CD4-positive, alpha-beta T cell treated with Interleukin-17A for 4 hours (primary cell): ENCODE measurements at regions not wholly inside any gene's neighbourhood (a gene's known extent, or its start where the extent isn't known, plus 50 kb on each side); places are given as distances from the start of the nearest gene placed in this dataset.
A peak's percentile ranks its signal among the peaks of the same experiment; 100 is the strongest.
"Not testable (repeated sequence)": the region's sequence is repeated elsewhere in the genome, so short reads cannot be mapped to it uniquely, and the experiment has no call there.

Experiments
- DNase-seq: peaks from one replicate; pipeline ENCODE4 v3.0.0-alpha.2; 2020; ENCODE audit warnings: mixed read lengths

DNA sequence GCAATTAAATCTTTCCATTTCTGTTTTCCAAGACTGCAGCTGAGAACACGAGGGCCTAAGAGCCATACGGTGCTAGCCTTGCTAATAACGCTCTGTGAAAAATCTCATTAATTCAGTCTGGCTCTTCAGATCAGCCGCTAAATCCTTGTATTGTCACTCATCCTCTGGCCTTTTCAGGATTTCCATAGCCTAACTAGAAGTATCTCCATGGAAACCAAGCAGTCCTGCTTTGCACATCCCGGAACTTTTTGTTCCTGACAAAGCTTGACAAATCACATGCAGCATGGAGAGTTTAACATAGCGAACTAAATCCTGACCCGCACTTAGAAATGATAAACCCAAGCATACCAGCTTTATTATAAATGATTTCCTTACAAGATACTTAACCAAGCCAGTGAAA, 383.7 kb downstream of the CD83 start:
- DNase-seq, result no peak

DNA sequence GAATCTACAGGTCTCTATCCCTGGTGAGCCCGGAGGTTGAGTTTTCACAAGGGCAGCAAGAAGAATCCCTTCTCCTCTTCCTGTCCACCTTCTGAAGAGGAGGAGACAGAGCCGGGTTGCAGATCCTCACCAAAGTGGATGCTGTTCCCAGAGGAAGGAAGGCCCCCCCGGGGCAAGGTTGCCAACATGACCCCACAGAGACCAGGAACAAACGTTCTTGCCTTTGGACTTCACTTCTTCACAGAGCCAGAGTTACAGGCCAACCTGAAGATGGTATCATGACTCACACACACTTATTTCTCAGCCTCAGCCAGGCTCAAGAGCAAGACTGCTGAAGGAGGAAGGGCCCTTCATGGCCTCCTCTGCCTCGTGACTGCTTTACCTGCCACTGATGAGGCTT, 384.3 kb downstream of the CD83 start:
- DNase-seq, result no peak

DNA sequence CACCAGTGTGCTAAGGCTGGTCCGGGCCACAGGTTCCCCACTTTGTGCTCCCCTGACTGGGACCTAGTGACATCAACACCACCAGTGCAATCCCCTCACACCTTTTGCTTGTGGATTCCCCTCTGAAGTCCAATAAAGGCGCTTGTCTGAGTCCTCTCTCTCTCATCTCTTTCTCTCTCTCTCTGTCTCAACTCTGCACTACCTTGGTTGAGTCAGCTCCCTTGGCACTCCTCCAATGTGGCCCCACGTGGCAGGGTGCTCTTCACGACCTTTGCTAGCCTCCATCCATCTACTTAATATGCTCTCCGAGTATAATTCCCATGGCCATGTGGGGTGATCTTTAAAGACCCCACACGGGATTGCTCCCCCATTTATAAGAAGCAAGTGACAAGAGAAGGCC, 385.0 kb downstream of the CD83 start:
- DNase-seq, result no peak

DNA sequence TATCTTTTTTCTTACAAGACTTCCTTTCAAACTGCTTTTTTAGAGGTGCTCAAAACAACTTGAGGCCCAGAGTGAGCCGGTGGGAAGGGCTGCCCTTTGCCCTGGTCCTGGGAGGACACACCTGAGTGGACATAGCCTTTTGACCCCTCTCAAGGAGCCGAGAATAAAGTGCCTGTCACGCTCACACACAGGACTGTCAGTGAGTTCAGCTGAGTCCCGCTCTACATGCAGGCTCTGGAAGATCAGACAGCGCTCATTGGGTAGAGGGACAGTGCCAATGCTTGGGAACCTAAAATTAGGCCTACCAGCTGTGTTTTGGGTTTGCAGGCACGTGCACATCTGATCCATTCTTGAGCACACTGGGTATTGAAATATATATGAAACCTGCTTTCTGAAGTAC, 387.8 kb downstream of the CD83 start:
- DNase-seq, result no peak

DNA sequence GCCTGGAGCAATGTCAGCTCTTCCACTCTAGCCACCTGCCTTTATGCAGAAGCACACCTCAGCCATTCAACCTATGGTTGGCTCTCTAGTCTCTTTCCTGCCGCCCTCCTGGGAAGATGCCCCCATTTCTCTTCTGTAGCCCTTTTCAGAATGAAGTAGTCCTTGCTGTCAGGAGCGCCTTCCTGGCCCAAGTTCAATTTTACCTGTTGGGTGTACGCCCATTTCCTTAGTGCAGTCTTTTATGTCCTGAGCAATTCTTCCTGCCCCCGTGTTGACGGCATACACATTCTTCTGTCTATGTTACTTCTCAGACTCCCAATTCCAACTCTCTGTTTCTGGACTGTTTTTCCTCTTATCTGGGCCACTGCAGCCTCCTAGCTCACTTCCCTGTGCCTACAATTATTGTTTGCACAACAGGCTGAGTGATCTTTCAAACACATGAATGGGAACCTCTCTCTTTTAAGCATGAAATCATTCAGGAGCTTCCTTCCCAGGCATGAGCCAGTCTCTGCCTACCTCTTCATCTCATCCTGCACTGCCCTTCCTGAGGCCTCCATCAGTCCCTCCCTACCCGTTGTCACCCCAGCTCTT, 389.2 kb downstream of the CD83 start:
- DNase-seq, result peak; percentile 49

DNA sequence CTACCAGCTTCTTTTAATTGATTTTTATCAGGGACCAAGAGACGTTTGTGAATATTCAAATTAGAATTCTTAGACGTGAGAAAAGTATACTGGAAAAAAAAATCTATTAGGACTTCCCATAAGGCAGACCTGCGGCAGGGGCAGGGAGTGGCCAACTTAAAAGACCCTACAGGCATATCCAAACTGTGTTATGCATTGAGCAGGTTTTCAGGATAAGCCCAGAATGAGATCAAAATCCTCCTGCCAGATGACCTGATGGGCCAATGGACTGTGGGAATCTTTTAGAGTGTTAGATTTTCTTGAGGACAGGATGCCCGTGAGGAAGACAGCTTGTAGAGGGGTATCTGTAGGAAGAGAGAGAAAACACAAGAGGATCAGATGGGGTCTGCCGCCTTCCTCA, 391.5 kb downstream of the CD83 start:
- no peak for DNase-seq

DNA sequence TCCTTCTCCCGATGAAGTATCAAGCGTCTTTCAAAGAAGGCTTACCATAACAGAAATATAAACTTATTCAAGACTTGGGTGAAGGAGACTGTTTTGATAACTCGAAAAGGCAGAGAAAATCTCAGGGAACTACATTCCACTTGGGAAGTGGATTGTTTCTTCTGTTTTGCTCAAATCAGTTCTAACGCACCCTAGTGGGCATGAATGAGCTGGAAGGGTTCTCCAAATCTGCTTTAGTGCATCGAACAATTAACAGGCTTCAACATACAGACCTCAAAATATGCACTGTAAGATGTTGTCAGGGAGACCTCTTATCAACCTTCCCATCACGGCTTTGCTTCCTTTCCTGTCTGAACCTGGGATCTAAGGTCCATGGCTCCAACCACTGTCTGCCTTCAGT, 392.5 kb downstream of the CD83 start:
- no peak for DNase-seq

DNA sequence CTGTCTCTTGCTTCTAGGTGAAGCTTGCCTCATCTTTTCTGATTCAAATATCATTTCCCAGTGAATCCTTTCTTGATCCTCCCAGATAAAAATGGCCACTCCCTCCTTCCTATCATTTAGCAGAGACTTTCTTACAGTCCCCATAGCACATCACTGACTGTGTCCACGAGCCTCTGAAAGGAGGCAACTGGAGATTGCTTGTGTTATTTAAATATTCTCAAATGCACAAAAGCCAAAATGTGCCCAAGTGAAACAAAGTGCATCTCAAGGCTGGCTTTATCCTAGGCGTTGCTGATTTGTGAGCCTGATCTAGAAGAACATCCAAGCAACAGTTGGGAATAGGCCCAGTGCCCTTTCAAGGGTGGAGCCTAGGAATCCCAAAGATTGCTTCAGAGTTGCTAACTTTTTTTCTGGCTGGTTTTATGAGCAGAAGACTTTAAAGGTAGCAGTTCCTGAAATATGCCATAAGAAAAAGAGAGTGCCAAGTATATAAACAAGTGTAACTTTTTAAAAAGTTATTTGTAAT, 393.6 kb downstream of the CD83 start:
- no peak for DNase-seq

DNA sequence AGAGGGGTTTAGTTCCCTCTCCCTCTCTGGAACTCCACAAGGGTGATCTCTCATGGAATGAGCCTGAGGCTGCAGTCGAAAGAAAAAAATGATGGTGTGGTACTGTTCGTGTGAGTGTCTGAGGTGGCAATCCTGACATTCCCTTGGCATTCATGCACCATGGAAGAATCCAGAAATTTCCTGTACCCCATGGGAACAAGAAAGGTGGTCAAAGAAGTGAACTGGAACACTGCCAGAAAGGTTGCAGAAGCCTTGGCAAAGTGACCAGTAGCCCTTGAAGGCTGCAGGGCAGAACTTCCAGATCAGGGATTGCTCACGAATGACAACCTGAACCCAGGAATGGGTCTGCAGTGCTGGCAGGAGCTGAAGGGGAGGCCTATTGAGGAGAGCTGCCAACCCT, 394.7 kb downstream of the CD83 start:
- no peak for DNase-seq

DNA sequence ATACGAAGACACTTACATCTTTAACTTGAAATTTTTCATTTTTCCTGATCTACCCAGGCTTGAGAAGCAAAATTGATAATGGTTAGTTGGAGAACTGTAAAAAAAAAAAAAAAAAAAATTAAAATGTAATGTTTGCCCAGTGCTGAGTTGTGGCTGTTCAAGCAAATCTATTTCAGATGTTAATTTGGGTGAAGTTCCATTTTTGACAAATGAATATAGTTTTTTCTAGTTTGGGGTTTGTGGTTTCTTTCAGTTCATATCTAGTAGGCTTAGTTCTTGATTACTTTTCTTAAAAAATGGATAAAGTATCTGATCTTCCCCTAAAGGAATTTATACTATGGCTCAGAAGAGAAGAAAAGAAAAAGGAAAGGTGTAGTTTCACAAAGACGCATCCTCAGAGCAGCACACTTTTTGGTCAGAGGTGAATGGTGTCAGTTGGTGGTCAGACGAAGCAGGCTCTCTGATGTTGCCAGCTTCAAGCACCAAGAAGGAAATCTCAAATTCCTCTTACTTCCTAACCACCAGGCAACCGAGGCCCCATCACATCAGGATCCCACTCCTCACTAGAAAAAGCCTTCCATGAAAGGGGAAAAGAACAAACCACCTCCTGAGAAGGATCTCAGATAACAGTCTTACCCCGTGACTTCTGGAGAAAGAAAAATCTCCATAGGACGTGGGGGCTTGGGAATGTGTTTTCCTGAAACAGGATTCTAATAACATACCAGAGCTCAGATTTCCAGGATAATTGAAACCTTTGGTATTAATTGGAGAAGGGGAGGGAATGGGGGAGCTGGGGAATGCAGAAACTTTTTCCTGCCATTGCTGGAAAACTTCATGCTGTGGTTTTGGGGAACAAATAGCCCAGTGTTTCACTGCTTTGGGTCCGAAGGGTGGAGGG, 396.2 kb downstream of the CD83 start:
- DNase-seq, result no peak

DNA sequence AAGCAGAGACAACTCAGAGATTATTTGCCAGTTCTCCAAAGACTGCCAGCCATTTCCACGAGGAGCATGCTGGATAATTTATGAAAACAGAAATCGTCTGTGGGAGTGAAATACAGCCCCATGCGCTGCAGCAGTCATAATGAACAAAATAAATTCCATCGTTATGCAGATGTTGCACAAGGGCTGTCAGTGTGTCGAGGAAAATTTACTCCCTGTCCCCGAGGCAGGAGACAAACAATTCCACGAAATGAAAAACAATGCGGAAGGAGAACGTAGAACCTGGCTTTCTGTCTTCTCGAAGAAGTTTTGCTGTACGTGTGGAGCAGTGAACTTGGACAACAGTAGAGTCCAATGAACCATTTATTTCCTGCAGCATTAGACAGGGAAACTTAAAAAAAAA, 399.4 kb downstream of the CD83 start:
- DNase-seq, result no peak

DNA sequence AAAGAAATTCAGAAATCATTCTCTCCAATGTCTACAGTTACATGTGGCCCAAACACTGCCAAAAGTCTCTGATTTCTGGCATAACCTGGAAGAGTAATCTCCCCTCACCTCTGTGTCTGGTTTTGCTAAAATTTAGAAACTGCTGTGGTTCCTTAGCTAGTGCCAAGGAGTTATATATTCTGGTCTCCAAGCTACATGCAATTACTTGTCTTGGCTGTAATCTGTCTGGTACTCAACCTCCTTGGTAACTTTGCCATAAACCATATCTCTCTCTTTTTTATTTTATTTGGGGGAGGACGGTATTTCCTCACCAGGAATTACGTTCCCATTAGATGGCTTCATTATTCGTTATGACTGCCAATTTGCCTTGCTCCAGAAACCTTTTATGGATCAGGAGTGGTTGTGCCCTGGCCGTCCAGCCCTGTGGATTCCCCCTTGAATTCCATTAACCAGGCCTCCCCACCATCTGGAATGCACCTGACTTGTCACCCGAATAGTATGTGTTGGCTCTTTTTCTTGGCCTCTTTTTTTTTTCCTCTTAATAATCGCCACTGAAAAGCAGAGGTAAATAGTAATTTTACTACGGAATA, 400.0 kb downstream of the CD83 start:
- no peak for DNase-seq

DNA sequence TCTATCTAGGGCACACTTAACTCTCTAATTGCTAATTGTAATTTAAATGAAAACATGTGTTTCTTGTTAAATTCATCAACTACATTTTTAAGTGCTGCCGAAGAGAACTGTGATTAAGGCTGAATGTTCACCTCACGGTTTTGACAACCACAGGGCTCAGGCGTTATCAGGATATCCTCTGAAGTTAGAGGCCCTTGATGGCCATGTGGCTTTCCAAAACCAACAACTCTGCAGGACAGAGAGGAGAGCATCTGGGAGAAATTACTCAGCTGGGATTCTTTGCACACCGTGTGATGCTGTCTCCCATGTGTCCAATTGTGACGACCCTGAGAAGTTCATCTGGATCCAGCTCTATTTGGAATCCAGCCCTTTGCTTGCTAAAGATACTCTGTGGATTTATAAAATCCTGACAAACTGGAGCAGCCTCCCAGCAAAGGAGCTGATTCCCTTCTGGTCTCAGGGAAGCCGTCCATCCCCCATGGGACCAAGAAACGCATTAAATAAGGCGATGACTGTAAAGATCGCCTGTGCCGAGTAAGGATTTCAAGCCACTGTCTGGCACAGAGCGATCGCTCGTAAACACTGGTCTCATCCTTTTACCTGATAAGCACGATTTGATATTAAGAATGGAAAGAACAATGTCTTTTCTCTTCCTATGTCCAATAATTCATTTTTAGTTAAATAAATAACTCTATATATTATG, 401.1 kb downstream of the CD83 start:
- DNase-seq, result no peak

DNA sequence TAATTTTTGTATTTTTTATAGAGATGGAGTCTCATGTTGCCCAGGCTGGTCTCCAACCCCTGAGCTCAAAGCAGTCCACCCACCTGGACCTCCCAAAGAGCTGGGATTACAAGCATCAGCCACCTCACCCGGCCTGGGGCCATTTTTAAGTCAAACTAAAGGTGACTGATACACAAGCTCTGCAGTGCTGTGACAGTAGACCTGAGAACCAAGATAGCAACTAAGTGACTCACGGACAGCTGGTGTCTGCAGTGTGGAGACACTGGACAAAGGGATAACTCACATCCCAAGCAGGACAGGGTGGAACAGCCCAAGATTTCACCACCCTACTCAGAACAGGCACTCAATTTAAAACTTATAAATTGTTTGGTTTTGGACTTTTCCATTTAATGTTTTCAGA, 402.5 kb downstream of the CD83 start:
- DNase-seq, result no peak

DNA sequence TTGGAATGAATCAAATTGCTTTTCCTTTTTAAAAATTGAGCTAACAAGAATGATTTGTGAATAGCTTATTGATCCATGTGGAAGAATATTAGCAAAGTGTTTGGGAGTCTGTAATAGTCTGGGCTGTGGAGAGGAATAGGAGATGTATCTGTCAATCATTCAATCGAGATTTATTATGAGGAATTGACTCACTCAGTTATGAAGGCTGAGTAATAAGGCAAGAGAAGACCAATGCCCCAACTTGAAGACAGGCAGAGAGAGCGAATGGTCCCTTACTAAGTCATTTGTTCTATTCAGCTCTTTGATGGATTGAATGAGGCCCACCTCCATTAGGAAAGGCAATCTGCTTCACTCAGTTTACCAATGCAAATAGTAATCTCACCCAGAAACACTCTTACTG, 403.0 kb downstream of the CD83 start:
- no peak for DNase-seq

DNA sequence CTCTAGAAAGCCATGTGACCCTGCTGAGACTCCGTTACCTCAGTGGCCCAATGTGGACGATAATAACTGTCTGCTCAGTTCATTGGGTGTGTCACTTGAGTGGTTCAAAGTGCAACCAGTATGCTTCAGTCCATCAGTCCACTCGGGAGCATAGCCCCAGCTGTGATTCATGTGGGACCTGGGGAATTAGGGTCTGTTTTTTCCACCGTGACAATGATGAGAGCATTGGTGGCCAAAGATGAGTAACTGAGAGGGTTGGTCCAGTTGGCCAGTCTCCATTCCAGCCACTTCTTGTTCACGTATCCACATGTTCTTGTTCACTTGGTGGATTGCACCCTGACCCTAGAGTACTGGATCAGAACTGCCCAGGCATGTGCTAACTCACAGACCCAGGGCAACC, 403.6 kb downstream of the CD83 start:
- no peak for DNase-seq

DNA sequence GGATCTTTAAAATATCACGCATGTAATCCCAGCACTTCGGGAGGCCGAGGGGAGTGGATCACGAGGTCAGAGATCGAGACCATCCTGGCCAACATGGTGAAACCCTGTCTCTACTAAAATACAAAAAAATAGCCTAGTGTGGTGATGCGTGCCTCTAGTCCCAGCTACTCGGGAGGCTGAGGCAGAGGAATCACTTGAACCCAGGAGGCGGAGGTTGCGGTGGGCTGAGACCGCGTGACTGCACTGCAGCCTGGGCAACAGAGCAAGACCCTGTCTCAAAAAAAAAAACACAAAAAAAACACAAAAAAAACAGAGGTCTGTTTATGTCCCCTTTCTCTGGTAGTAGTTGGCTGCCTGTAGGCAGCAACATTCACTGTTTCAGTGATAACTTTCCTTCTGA, 404.3 kb downstream of the CD83 start:
- not testable (repeated sequence) for DNase-seq

DNA sequence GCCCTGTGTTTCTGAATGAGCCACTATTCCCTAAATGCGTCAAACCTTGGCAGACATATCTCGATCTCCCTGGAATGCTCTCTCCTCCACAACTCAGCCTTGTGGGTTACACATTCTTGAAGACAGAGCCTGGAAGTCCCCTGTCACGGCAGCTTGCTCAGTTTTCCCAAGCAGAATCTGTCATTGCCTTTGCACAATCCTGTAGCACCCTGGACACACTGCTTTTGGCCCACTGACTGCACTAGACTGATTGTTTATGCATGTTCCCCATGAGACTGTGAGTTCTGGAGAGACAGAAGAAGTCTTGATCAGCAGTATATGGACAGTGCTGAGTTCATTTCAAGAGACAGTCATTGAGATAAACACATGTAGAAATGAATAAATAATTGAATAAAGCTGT, 406.7 kb downstream of the CD83 start:
- no peak for DNase-seq

DNA sequence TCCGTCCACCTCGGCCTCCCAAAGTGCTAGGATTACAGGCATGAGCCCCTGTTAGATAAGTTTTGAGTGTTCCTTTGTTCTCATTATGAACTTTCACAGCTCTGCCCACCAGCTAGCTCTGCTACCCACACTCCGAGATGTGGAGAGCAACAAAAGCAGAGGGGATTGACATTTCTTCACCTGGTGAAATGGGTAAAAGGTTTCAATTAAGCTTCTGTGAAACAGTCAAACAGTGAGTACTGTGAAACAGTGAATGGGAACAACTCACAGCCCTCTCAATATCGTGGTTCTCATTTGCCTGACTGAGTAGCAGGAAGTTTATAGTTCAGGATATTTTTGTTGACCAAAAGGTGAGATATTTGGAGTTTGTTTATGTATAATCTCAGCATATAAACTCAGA, 412.8 kb downstream of the CD83 start:
- no peak for DNase-seq

DNA sequence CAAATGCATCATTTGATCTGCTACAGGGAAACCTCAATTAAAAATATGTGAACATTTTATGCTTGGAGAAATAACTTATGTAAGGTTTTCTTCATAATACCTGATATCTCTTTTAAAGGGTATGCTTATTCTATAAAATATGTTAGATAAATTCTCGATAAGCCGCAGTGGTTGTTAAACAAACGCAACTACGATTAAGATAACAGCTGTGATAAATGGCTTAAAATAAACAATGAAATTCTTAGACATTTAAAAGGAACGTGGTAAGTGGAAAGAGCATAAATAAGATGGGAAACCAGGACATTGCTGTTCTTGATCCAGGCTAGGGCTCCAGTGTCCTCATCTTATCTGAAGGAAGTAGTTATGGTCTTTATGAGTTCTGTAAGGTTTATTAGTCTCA, 415.9 kb downstream of the CD83 start:
- DNase-seq, result no peak

DNA sequence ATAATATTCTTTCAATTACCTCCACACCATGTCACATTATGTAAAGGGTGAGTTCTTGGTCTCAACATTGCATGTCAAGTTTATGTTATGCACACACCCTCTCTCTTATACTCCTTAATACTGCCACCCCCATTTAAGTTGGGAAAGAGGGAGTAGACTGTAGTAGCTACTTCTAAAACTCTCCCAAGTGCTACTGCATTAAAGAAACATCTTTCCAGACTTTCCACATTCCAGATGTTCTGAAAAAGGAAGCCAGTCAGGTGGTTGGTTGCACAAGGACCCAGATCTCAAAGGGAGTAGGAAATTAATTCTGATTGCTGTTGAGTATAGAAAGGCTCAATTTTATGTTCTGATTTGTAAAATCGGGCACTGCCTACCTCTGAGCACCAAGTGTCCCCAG, 419.5 kb downstream of the CD83 start:
- DNase-seq, result no peak

DNA sequence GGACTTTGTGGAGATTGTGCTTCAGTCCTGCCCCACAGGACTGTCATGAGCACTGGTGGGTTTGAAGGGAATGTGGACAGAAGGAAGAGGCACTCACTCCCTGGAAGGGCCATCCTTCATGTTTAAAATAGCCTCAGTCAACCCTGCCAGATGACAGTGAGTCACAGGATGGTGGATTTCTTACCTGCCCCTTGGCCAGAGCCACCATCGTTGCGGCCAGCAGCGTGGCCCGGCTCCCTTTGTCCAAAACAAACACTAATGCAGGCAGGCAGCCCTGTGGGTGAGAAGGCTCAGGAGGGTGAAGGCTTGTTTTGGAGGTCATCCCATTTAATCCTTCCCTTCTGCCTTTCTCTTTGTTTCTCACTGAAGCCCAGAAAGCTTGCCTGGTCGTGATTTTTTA, 422.7 kb downstream of the CD83 start:
- DNase-seq, result no peak

DNA sequence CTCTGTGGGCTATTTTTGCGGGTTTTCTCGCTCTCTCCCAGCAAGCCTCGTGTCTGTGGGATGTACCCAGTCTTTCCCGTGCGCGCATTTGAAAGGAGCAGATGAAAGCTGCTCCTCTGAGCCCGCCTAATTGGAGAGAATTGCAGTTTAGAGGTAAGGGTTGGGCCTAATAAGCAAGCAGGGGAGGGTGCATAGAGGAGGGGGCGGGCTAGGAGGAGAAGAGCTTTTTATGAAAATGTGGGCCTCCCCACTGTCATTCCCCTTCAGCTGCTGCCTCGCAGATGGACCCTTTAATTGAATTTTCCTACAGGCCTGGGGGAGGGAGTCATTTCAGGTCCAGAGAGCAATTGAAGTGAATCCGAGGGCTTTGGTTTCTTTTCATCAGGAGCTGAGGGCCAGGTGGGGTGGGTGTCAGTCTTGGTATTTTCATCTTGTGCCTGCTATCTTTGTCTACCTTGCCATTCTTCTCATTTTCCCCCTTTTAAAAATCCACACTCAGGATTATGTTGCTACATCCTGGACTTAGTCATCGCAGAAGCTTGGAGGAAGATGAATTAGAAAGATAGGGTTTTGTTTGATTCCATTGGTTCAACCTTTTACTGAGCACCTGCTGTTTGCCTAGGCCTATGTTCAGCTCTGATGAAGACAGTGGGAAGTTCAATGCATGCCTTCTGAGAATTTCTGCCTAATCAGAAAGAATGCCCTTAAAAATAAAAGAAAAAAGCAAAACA, 423.4 kb downstream of the CD83 start:
- DNase-seq, result no peak
